Left renal cortex interstitium (tissue), 4 donors: ENCODE measurements at regions not wholly inside any gene's neighbourhood (a gene's known extent, or its start where the extent isn't known, plus 50 kb on each side); places are given as distances from the start of the nearest gene placed in this dataset.

Experiments used
- DNase-seq, 4 donors: peaks; one replicate each; pipeline ENCODE4 v3.0.0-alpha.2; 2013; ENCODE audit warnings: low read depth in 4 of 4, low spot score in 2 of 4, missing footprints in 1 of 4

DNA sequence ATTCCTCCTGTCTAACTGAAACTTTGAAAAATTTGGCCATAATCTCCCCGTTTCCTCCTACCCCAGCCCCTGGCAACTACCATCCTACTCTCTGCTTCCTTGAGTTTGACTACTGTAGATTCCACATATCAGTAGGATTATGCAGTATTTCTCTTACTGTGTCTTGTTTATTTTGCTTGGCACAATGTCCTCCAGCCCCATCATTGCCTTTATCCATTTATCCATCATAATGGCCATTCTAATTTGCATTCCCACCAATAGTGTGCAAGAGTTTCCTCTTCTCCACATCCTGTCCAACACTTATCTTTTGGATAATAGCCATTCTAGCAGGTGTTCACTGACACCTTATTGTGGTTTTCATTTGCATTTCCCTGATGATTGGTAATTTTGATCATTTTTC lies 202.3 kb downstream of the THBS2 start:
- DNase-seq = no peak

DNA sequence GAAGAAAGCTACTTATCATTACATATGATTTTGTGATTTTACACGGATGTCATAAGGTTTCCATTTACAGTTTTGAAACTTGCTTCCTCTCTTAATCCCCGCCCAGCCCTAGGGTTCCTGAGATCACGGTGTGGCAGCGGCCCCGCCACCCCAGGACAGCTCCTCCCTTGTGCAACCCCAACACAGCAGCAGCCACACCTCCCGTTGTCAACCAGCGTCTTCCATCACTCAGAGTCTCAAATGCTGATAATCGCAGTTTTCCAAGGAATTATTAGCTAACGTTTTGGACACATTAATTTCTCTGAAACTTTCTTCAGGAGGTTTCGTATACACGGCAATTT lies 204.8 kb downstream of the THBS2 start:
- DNase-seq = no peak

DNA sequence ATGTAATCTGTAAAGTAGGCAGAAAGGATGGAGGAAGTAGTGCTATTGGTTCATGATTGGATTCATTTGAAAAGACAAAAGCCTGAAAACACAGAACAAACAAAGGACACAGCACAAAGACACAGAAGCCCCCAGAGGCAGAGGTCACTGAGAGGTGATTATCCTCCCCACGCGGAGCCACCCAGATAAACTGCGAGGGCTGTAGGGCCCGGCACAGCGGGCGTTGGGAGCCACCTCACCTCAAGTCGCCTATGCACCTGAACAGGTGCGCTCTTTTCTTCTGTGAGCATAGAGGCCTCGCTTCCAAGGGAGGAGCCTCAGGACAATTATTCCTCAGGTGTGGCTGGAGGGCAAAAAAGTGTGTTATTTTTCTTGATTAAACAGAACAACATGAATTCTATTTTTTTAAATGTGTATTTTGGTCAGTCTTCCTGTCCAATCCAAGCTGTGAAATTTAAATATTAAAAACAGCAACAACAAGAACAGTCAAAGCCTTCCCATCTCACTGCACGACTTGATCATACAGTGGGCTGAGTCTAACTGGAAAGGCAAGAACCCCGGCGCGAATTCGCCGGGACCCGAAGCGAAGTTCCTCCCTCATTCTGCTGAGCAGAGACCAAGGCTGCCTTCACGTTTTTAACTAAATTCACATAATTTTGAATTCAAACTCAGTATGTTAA lies 205.3 kb downstream of the THBS2 start:
- DNase-seq = no peak

DNA sequence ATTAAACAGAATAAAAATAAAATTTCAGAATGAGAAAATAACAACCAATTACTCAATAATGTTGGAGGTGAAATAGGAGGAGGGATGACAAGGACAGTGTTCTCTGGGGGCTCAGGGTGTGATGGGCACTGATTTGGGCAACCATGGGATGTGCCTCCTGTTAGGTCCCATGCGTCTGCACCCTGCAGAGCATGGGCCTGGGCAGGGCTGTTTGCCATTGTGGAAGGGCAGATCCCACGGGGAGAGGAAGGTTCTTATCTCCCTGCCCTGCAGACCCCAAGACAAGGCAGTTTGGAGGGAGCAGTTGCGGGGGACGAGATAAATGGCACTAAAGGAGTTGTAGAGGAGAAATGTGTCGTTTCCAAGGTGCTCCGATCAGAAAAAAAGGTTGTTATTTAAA lies 206.3 kb downstream of the THBS2 start:
- no peak for DNase-seq

DNA sequence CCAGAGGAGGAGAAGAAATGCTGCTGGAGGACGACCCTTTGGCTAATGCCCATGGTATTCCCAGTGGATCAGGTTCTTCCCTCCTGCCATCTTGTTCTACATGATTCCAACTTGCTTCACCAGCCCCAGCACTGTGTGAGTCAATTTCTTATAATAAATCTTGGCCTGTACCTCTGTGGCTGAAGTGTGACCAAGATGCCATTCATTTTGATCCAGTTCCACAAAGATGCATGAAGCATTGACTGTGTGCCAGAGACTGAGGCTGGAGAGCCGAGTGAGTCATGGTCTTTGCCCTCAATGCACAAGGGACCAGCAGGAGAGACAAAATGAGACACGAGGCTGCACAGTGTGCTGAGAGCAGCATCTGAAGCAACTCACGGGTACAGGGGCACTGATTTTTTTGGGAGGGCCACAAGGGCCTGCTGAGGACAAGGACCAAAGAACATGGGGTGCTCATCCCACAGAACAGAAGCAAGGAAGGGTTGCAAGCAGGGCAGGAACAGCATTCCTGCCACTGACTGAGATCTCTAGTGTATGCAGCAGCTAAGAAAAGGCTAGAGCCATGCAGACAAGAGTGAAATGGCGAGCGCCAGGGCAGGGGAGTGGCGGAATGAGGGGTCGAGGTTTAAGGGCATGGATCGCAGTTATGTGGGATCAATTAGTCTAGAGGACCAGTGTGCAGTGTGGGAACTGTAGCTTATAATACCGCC lies 207.0 kb downstream of the THBS2 start:
- no peak for DNase-seq

DNA sequence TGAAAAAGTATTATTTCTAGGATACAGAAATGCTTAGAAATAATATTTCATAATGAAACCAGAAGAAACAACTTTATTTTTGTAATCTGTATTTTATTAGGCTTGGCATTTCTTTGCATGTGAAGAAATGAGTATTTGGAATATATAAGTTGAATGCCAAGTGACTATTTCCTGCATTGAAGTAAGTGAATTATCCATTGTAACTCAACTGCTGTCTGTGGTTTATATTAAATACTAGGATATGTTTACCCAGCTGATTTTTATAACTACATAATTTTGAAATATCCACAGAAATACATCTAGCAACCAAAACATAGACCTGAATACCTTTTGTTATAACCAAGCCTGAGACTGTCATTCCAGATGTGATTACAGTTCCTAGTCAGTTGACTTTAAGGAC lies 207.6 kb downstream of the THBS2 start:
- DNase-seq = no peak

DNA sequence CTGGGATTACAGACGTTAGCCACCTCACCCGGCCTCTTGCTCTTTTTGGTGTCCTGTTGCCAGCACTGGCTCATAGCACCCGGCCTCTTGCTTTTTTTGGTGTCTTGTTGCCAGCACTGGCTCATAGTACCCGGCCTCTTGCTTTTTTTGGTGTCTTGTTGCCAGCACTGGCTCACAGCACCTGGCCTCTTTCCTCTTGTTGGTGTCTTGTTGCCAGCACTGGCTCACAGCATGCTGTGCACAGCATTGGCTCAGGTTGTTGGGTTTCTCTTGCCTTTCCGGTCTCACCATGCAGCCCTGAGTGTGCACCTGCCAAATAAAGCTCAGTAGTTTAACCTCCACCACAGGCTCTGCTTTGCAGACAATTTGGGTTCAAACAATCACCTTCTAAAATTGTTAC lies 208.2 kb downstream of the THBS2 start:
- no peak for DNase-seq

DNA sequence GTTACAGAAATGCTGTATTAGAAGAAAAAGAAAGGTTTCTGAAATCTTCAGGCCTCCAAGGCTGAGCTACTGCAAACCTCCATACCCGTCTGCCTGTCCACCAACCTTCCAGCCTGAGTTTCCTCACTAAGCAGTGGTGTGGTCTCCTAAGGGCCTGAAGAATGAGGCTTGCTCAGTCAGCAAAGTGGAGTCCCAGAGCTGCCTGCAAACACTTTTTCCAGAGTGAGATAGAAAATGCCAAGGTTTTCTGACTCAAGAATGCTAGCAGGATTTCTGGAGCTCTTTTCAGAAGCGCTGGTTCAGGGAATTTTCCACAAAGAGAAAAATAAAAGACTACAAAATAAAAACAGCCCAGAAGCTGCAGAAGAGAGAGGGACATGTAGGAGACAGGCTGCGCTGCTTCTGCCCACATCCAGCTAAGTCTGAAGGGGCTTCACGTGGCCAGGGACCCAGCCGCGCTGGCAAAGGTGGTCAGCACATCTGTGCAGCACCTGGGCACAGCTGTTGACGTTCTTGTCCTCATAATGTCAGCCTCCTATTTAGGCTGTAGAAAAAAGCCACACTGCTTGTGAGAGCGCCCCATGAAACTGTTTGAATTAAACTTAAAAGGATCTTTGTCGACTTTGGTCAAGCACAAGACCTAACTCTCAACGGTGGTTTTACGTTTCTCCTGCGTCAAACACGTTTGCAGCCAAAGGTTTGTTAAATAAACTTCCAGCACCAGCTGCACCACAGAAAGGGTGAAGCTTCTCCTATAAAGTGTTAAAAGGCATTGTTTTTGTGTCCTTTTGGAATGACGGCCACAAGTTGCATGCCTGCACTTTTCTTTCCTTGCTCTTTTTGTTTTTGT lies 209.0 kb downstream of the THBS2 start:
- DNase-seq = no peak

DNA sequence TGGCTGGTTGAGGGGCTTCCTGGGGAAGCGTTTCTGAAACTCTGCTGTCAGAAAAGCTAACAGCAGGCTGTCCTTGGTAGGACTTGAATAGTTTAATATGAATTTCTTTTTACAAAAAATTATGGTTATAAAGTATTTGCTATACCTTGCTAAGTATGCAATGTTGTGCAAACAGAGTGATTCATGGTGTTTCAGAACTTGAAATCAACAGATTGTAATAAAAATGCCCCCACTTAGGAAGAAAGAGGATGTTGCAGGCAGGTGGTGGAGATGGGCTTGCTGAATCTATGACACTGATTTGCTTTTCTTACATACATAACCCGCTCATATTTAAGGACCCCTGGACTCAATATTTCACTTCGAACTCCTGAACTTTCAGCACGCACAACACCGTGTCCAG lies 211.6 kb downstream of the THBS2 start:
- no peak for DNase-seq

DNA sequence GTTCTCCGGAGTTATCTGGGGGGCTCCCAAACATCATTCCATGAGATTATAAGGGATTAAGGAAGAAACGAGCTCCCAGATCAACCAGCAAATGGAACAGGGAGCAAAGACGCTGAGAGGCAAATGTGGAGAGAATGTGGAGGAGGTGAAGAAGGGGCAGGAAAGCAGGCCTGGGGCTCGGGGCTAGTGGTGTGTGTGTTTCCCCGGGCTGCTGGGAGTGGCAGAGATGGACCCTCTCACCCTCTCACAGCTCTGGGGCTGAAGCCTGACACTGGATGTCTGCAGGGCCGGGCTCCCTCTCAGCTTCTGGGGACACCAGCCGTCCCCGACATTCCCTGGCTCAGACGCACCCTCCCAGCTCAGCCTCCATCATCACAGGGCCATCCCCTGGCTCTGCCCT lies 212.6 kb downstream of the THBS2 start:
- DNase-seq = no peak

DNA sequence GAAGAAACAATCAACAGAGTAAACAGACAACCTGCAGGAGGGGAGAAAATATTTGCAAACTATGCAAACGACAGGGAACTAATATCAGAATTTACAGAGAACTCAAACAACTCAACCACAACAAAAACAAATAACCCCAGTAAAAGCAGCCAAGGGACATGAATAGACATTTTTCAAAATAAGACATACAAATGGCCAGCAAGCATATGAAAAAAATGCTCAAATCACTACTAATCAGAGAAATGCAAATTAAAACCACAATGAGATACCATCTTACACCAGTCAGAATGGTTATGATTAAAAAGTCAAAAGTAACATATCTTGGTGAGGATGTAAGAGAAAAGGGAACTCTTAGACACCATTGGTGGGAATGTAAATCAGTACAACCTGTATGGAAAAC lies 215.0 kb downstream of the THBS2 start:
- no peak for DNase-seq

DNA sequence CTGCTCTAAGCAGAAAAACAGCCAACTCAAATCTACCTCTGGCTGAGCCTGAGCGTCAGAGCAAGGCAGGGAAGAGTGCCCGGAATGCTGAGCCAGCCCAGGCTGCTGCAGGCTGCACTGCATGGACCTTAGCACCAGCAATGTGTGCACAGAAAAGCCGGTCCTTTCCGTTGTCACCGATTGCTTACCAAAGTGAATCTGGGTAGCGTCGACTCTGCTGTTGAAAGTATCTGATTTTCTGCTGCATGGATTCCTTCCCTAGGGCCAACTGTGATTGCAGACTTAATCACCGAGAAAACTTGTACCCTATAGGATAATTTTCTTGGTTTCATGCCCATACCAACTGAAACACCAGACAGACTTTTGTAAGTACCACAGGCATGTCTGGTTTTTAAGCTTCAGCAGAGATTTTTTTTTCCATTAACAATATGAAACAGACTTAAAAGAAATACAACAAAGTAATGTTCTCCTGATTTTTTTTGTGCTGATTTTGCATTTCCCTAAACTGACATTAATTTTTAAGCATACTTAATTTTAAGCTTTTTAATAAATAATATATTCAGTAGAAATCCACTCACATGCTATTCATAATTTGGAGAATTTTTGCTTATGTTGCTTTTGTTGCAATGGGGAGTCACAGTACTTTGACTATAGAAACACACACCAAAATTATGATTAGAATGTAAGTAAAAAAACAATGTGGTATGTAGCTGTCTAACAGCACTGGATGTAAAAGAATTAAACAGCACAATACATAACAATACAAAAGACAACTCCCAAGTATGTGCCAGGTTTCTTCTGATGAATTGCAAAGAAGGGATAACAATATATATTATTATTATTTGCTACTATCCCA lies 218.0 kb downstream of the THBS2 start:
- no peak for DNase-seq

DNA sequence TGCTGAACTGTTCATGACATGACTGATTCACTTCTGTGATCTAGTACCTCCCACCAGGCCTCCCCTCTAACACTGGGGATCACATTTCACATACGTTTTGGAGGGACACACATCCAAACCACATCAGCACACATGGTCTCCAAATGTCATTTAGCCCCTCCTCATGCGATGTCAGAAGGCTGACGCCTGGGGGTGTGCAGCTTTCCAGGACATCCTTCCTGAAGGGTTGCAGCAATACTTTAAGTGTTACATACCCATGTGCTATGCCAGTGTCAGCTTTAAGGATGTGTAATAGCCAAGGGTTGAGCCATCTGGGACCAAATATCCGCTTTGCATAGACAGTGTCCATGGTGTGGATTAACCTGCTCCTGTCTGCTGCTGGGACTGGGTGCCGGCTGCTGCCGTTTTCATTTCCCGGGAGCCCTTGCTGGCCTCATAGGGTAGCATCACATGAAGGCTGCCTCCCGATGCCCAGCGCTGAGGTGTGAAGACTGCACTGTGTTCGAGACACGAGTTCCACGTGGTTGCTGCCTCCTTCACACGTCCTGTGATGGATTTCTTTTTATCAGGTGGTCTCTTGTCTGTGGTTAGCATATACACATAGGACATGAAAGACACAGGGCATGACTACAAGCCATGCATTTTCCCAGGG lies 219.0 kb downstream of the THBS2 start:
- DNase-seq = no peak

DNA sequence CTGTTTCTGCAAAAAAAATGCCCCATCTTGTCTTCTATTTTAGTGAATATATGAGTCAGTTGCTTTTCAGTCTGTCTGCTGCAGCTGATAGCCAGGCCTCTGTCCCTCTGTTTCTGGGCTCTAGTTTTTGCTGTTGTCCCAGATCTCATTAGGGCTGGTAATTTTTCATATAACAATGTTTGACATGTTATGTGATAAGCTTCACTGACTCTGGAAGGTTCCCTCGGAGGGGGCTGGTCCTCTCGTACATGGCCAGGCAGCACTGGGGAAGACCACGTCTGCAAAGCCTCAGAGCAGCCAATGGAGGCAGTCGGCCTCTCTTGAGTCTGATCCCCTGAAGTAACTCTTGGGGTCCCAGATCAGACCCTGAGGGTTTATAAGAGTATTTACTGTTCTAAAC lies 223.8 kb downstream of the THBS2 start:
- DNase-seq = no peak

DNA sequence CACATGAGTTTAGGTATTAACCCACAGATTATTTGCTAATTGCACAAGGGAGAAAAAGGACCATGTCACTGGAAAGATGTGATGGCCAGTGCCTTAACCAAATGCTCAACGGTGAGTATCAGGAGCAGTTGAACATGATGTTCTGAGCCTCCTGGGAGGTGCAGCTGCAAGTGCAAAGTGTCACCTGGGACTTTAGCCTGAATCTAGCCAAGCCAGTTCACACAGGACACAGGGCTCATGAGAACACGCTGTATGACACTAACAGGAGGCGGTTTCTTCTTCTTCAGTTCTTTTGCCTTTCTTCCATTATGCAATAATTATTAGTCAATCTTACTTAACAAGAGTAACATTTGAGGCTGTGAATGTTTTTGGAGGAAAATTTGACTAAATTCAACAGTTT lies 225.3 kb downstream of the THBS2 start:
- no peak for DNase-seq

DNA sequence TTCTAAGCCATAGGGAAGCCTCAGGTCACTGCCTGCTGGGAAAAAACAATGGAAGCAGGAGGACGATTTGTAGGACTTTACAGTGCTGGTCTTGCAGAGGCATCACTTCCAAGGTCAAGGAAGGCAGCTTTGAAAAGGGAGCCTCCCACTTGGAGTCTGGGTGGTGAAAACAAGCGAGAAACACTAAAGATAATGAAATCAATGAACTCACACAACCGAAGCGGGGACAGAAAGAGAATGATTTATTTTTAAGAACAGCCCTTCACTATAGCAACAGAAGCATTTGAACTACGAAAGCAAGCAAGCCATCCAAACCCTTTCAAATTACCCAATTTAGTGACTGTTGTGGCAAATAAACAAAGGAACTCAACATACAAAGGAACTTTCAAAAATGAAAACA lies 227.5 kb downstream of the THBS2 start:
- no peak for DNase-seq

DNA sequence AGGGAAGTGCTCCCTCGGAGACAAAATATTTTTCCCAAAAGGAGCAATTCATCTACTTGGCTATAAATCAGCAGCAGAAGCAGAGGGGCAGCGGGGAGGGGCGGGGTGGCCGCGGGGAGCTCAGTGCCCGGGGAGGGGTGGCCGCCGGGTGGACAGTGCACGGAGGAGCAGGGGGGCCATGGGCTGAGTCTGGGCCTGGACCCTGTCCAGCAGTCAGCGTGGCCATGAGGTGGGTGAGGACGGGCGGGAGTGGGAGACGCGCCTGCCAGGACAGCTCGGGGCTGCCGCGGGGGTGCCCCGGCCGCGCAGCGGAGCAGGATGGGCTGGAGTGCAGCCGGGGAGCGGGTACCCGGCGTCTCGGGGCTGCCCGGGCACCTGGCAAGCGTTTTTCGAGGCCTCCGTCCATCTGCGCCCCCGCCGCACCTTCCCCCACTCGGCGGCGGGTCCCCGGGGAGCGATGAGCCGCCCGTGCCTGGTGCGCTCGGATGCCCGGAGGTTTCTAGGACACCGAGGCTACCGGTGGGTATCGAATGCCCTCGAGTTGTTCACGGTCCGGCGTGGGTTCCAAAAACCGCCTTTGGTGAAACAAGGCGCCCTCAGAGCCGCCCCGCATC lies 229.5 kb downstream of the THBS2 start:
- DNase-seq = no peak

DNA sequence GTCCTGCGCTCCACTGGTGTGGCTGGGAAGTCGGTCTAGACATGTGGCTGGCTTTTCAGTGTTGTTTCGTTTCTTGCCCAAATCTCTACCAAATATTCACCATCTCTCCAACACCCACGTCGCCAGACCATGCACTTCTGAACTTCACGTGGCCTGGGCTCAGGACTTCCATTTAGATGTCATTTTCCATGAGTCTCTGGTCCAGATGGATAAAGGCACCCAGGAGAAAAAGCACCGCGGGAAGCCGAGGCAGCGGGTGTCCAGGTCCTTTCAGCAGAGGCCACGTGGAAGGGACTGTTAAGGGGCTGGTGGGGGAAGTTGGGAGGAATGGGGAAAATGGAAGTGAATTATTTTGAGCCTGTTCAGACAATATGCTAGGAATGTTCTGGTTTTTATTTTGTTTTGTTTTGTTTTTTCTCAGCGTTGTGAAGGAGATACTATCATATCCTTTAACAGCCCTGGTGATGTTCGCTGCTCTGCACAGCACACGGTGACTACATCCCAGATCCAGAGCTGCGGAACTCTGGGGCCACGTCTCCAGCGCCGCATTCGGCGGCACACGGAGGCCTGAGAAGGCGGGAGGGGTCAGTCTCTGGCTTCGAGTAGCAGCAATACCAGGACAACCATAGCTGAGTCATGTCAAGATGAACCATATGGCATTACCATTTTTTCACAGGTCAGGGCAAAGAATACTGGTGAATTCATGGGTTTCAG lies 230.3 kb downstream of the THBS2 start:
- no peak for DNase-seq

DNA sequence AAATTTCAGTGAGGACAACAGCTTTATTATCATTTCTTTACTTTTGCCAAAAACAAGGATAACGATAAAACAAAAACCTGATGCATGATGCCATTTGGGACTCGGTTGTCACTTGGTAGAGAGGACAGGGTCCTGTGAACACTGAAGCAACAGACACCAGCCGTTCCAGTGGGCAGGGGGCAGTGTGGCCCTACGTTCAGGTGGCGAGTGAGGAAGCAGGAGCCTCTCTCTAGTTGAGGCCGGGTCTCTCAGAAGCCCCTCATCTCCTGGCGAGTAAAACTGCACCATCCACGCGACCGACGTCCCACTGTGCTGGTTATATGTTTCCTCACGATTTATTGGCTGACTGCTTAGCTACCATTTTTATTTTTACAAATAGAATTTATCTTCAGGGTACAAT lies 231.6 kb downstream of the THBS2 start:
- DNase-seq = no peak
